CD14-positive monocyte (primary cell): ENCODE measurements at regions not wholly inside any gene's neighbourhood (a gene's known extent, or its start where the extent isn't known, plus 50 kb on each side); places are given as distances from the start of the nearest gene placed in this dataset.
"Not testable (repeated sequence)": the region's sequence is repeated elsewhere in the genome, so short reads cannot be mapped to it uniquely, and the experiment has no call there.

ENCODE experiments used
- DNase-seq, 3 donors: peaks; one replicate each; pipeline ENCODE4 v3.0.0-alpha.2; 2011 to 2022
- H2AFZ ChIP-seq: 2 replicates; pipeline ENCODE4 v1.6.0; 2012; ENCODE audit warnings: mild to moderate bottlenecking, low read depth, low read length, inconsistent platforms; ENCODE audit not compliant: insufficient read depth, poor library complexity, severe bottlenecking
- H3K27ac ChIP-seq, 2 donors: 1 replicate in 1 of 2; 2 replicates in 1 of 2; pipeline ENCODE4 v1.5.1; 2012 to 2013; ENCODE audit warnings: low read length in 2 of 2, control low read depth in 1 of 2, inconsistent platforms in 1 of 2, low read depth in 1 of 2, mild to moderate bottlenecking in 1 of 2
- H3K27me3 ChIP-seq, 2 donors: one replicate each; pipeline versions ENCODE4 v1.6.0 to v1.6.1; 2011 to 2013; ENCODE audit warnings: low read length in 2 of 2; ENCODE audit not compliant: control insufficient read depth in 2 of 2, insufficient read depth in 2 of 2
- H3K36me3 ChIP-seq, 2 donors: replicated peaks in 1 of 2; 1 replicate in 1 of 2; 2 replicates in 1 of 2; pipeline versions ENCODE4 v1.5.1 to v1.6.1; 2012 to 2013; ENCODE audit warnings: low read length in 2 of 2, control low read depth in 1 of 2, inconsistent platforms in 1 of 2, mild to moderate bottlenecking in 1 of 2; ENCODE audit not compliant: insufficient read depth in 2 of 2, control insufficient read depth in 1 of 2
- H3K4me1 ChIP-seq, 2 donors: 1 replicate in 1 of 2; 2 replicates in 1 of 2; pipeline versions ENCODE4 v1.5.1 to v1.6.1; 2012 to 2013; ENCODE audit warnings: low read length in 2 of 2, control low read depth in 1 of 2, inconsistent platforms in 1 of 2, mild to moderate bottlenecking in 1 of 2, moderate library complexity in 1 of 2; ENCODE audit not compliant: insufficient read depth in 2 of 2, control insufficient read depth in 1 of 2
- H3K4me2 ChIP-seq: replicated peaks from 2 replicates; pipeline ENCODE3; 2012; ENCODE audit warnings: low read length, moderate library complexity, mild to moderate bottlenecking; ENCODE audit not compliant: poor library complexity, severe bottlenecking; ENCODE audit errors: extremely low read depth
- H3K4me3 ChIP-seq, 3 experiments: fragments of 200-600 bp in 1 of 3; sonication (generic) in 1 of 3; replicated peaks in 1 of 3; 1 replicate in 2 of 3; 2 replicates in 1 of 3; pipeline ENCODE4 v1.5.1; 2011 to 2013; ENCODE audit warnings: low read length in 3 of 3, mild to moderate bottlenecking in 3 of 3, control low read depth in 2 of 3, low read depth in 2 of 3, inconsistent platforms in 1 of 3, moderate library complexity in 1 of 3
- H3K79me2 ChIP-seq: 2 replicates; pipeline ENCODE4 v1.6.0; 2012; ENCODE audit warnings: mild to moderate bottlenecking, control low read depth, inconsistent platforms, low read length, moderate library complexity; ENCODE audit not compliant: insufficient read depth
- H3K9ac ChIP-seq: 2 replicates; pipeline ENCODE4 v1.6.0; 2017; ENCODE audit warnings: low read length, mild to moderate bottlenecking; ENCODE audit not compliant: insufficient read depth, poor library complexity, severe bottlenecking
- H3K9me3 ChIP-seq, 2 donors: replicated peaks in 1 of 2; 1 replicate in 1 of 2; 2 replicates in 1 of 2; pipeline versions ENCODE4 v1.5.1 to v1.6.1; 2012 to 2013; ENCODE audit warnings: low read length in 2 of 2, control low read depth in 1 of 2; ENCODE audit not compliant: control insufficient read depth in 1 of 2, insufficient read depth in 1 of 2
- H4K20me1 ChIP-seq: 2 replicates; pipeline ENCODE4 v1.6.0; 2012; ENCODE audit warnings: mild to moderate bottlenecking, low read length, control low read depth, moderate library complexity; ENCODE audit not compliant: insufficient read depth
- H3K27ac Mint-ChIP-seq, 7 donors: one replicate each; pipeline ENCODE4 v1.8.0; 2020; ENCODE audit warnings: mild to moderate bottlenecking in 7 of 7, mixed read lengths in 7 of 7, moderate library complexity in 6 of 7, inconsistent platforms in 2 of 7
- H3K27me3 Mint-ChIP-seq, 3 donors: one replicate each; pipeline ENCODE4 v1.8.0; 2021 to 2022; ENCODE audit warnings: low read depth in 3 of 3, mild to moderate bottlenecking in 3 of 3, mixed read lengths in 3 of 3, moderate library complexity in 3 of 3, inconsistent platforms in 1 of 3
- H3K36me3 Mint-ChIP-seq, 2 donors: one replicate each; pipeline ENCODE4 v1.8.0; 2020; ENCODE audit warnings: mixed read lengths in 2 of 2, inconsistent platforms in 1 of 2, mild to moderate bottlenecking in 1 of 2
- H3K4me1 Mint-ChIP-seq: one replicate; pipeline ENCODE4 v1.8.0; 2020; ENCODE audit warnings: mild to moderate bottlenecking, mixed read lengths
- H3K4me3 Mint-ChIP-seq, 2 donors: one replicate each; pipeline ENCODE4 v1.8.0; 2020; ENCODE audit warnings: mild to moderate bottlenecking in 2 of 2, mixed read lengths in 2 of 2, moderate library complexity in 1 of 2
- H3K9me3 Mint-ChIP-seq, 7 donors: one replicate each; pipeline ENCODE4 v1.8.0; 2020 to 2022; ENCODE audit warnings: mixed read lengths in 7 of 7, mild to moderate bottlenecking in 6 of 7, moderate library complexity in 6 of 7, inconsistent platforms in 2 of 7
- CTCF ChIP-seq: fragments of 200-600 bp; IDR thresholded peaks from one replicate; pipeline ENCODE4 v1.8.0; 2022; ENCODE audit warnings: antibody characterized with exemption, mild to moderate bottlenecking
- WGBS: methylation state at CpG from one replicate; pipeline ENCODE4 v1.1.5; 2013; ENCODE audit warnings: missing lambda C conversion rate; ENCODE audit not compliant: insufficient coverage; 5-methylcytosine and 5-hydroxymethylcytosine counted together
- intact Hi-C, 2 donors: fragments of 100-400 bp; cut with micrococcal nuclease; formaldehyde crosslinking; loops; one replicate each; pipeline versions ENCODE4 v1.15.0 to v1.15.1; 2023

GRCh38 chrY:11099004-11099403 is 1571.3 kb downstream of the TSPY10 start:
- 85% methylated on average over 7 of the region's 16 CpGs for WGBS
- TF ChIP-seq CTCF = no peak

DNA sequence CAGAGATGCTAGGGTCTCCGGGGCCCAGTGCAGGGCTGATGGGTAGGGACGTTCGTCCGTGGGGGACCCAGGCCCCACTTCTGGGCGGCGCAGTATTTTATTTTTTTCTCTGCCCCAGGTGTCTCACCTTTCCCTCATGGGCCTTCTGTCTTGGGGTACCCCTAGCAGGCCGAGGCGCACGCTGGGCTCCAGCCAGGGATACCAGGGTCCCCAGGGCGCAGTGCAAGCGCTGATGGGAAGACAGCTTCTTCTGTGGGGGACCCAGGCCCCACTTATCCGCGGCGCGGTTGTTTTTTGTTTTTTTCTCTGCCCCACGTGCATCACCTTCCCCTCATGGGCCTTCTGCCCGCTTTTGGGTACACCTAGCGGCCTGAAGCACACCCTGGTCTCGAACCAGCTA is 1572.8 kb downstream of the TSPY10 start:
- WGBS = 100% methylated on average over 3 of the region's 19 CpGs

More at GRCh38 chrY:11099004-11099403, 1571.3 kb downstream of the TSPY10 start:
- no peaks in the 10 kb centered on the region for H3K4me1 Mint-ChIP-seq
- Histone ChIP-seq H3K4me1 (no peaks in the 10 kb centered on the region), H3K4me2 (no peak overlapping the region), H3K9me3 (peaks cover 5 to 68% of the 10 kb centered on the region in 2 donors), H3K9ac (no peak overlapping the region), H4K20me1 (no peaks in the 10 kb centered on the region), H3K27me3 (no peaks in the 10 kb centered on the region), H2AFZ (no peak overlapping the region), H3K27ac (no peak overlapping the region), H3K79me2 (no peaks in the 10 kb centered on the region), H3K4me3 (no peak overlapping the region), H3K36me3 (no peaks in the 10 kb centered on the region)
- peaks cover 7 to 42% (median 13%) of the 10 kb centered on the region in 7 donors for H3K9me3 Mint-ChIP-seq
- no peaks in the 10 kb centered on the region for H3K27me3 Mint-ChIP-seq
- H3K4me3 Mint-ChIP-seq = no peak overlapping the region
- intact Hi-C loops = no loop called here
- DNase-seq = no peak
- H3K36me3 Mint-ChIP-seq = no peaks in the 10 kb centered on the region
- no peak overlapping the region for H3K27ac Mint-ChIP-seq

GRCh38 chrY:11102987-11103386 is 1575.3 kb downstream of the TSPY10 start:
- H3K9ac ChIP-seq, H3K36me3 Mint-ChIP-seq, H3K4me1 ChIP-seq, H3K27me3 ChIP-seq, H3K27ac ChIP-seq, H2AFZ ChIP-seq, DNase-seq, H3K4me2 ChIP-seq, H3K27ac Mint-ChIP-seq, H3K27me3 Mint-ChIP-seq, H3K4me3 Mint-ChIP-seq, H3K4me1 Mint-ChIP-seq, H4K20me1 ChIP-seq, H3K79me2 ChIP-seq, H3K4me3 ChIP-seq, intact Hi-C loops, H3K36me3 ChIP-seq: not testable (repeated sequence)
- peaks cover 12 to 36% (median 14%) of the 10 kb centered on the region in 7 donors for H3K9me3 Mint-ChIP-seq
- 64% methylated on average over 9 of the region's 26 CpGs for WGBS
- H3K9me3 ChIP-seq = peaks cover 13 to 64% of the 10 kb centered on the region in 2 donors

More for the DNA sequence above, 1572.8 kb downstream of the TSPY10 start:
- peaks cover 5 to 62% of the 10 kb centered on the region in 2 donors for H3K9me3 ChIP-seq
- H3K79me2 ChIP-seq, H3K4me2 ChIP-seq, H4K20me1 ChIP-seq, H3K36me3 Mint-ChIP-seq, H2AFZ ChIP-seq, H3K4me1 Mint-ChIP-seq, H3K27me3 ChIP-seq, intact Hi-C loops, H3K36me3 ChIP-seq, H3K27ac ChIP-seq, DNase-seq, H3K9ac ChIP-seq, H3K4me1 ChIP-seq, H3K4me3 Mint-ChIP-seq, H3K27me3 Mint-ChIP-seq, H3K27ac Mint-ChIP-seq, H3K4me3 ChIP-seq: not testable (repeated sequence)
- peaks cover 7 to 42% (median 13%) of the 10 kb centered on the region in 7 donors for H3K9me3 Mint-ChIP-seq

DNA sequence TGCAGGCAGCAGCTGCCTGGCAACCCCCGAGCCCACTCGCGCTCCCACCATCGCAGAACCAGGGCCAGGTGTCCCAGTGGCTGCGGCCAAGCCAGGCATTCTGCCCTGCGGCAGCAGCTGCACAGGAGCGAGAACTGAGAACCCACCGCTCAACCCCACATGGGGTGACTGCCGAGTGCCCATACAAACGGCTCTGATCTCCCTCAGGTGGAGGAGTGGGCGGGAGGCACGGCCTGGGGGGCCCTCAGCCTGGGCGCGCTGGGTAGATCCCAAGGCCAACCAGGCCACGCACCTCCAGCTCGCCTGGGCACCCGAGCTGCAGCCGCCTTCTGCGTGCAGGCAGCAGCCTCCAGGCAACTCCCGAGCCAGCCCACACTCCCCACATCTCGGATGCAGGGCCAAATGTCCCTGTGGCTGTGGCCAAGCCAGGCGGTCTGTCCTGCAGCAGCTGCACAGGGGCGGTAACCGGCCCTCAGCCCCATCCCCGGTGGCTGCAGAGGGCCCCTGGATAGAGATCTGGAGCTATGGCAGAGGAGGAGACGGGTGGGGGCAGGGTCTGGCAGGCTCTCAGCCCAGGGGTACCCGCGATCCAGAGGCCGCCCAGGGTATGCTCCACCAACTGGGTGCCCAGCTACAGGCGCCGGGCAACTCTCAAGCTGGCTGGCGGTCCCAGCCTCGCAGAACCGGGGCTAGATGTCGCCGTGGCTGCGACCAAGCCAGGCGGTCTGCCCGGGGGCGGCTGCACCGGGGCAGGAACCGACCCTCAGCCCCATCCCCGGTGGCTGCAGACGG is 1579.6 kb downstream of the TSPY10 start:
- H4K20me1 ChIP-seq, H3K4me3 ChIP-seq, H3K9ac ChIP-seq, H2AFZ ChIP-seq, H3K27me3 Mint-ChIP-seq, DNase-seq, H3K4me2 ChIP-seq, H3K27me3 ChIP-seq, H3K4me1 Mint-ChIP-seq, H3K4me1 ChIP-seq, H3K4me3 Mint-ChIP-seq, H3K27ac ChIP-seq, H3K36me3 ChIP-seq, intact Hi-C loops, H3K36me3 Mint-ChIP-seq, H3K27ac Mint-ChIP-seq, H3K79me2 ChIP-seq: not testable (repeated sequence)
- peaks cover 8 to 34% of the 10 kb centered on the region in 2 donors for H3K9me3 ChIP-seq
- H3K9me3 Mint-ChIP-seq = peaks cover 8 to 27% (median 14%) of the 10 kb centered on the region in 7 donors
- 67% methylated on average over 38 of the region's 44 CpGs for WGBS
